ELF-1 (cell line): ENCODE measurements at regions not wholly inside any gene's neighbourhood (a gene's known extent, or its start where the extent isn't known, plus 50 kb on each side); places are given as distances from the start of the nearest gene placed in this dataset.
"Not testable (repeated sequence)": the region's sequence is repeated elsewhere in the genome, so short reads cannot be mapped to it uniquely, and the experiment has no call there.

Source experiments
- DNase-seq: peaks from one replicate; pipeline ENCODE4 v3.0.0-alpha.2; 2016; ENCODE audit warnings: low read depth, low spot score

- DNase-seq = no peak
These were observed 711.2 kb upstream of the SOX11 start for GRCh38 chr2:4980995-4981394.

GRCh38 chr2:4981802-4982409 lies 710.3 kb upstream of the SOX11 start:
- no peak for DNase-seq

GRCh38 chr2:4988444-4988843 lies 703.7 kb upstream of the SOX11 start:
- DNase-seq = not testable (repeated sequence)

GRCh38 chr2:4992226-4992625 lies 700.0 kb upstream of the SOX11 start:
- no peak for DNase-seq

- DNase-seq = peak; percentile 79
These were observed 696.7 kb upstream of the SOX11 start for GRCh38 chr2:4995466-4995865.

- no peak for DNase-seq
These were observed 684.6 kb upstream of the SOX11 start for GRCh38 chr2:5007596-5007995.

GRCh38 chr2:5019324-5019723 lies 672.9 kb upstream of the SOX11 start:
- DNase-seq = no peak

- DNase-seq = no peak
These were observed 671.9 kb upstream of the SOX11 start for GRCh38 chr2:5020116-5020875.

GRCh38 chr2:5021136-5021535 lies 671.0 kb upstream of the SOX11 start:
- DNase-seq = no peak

GRCh38 chr2:5022061-5022460 lies 670.1 kb upstream of the SOX11 start:
- DNase-seq = no peak

- DNase-seq = not testable (repeated sequence)
These were observed 669.2 kb upstream of the SOX11 start for GRCh38 chr2:5022708-5023635.

GRCh38 chr2:5026571-5027234 lies 665.5 kb upstream of the SOX11 start:
- DNase-seq = no peak

- DNase-seq = no peak
These were observed 657.1 kb upstream of the SOX11 start for GRCh38 chr2:5035057-5035488.

- no peak for DNase-seq
These were observed 655.9 kb upstream of the SOX11 start for GRCh38 chr2:5036256-5036655.

GRCh38 chr2:5039241-5039975 lies 652.8 kb upstream of the SOX11 start:
- no peak for DNase-seq

- no peak for DNase-seq
These were observed 651.6 kb upstream of the SOX11 start for GRCh38 chr2:5040571-5040970.

- DNase-seq = no peak
These were observed 650.7 kb upstream of the SOX11 start for GRCh38 chr2:5041501-5041900.

- DNase-seq = no peak
These were observed 649.3 kb upstream of the SOX11 start for GRCh38 chr2:5042666-5043440.

- no peak for DNase-seq
These were observed 640.9 kb upstream of the SOX11 start for GRCh38 chr2:5051300-5051699.

GRCh38 chr2:5052905-5053304 lies 639.3 kb upstream of the SOX11 start:
- DNase-seq = no peak
